NCI-H446 treated with DMSO at 0.1 percent for 48 hours (cell line): ENCODE measurements at regions not wholly inside any gene's neighbourhood (a gene's known extent, or its start where the extent isn't known, plus 50 kb on each side); places are given as distances from the start of the nearest gene placed in this dataset.

Source experiments
- DNase-seq: peaks from one replicate; lab custom pipeline; 2025; lab: John Stamatoyannopoulos, UW

- DNase-seq: no peak
Measured at GRCh38 chr6:47151232-47151898, 109.2 kb upstream of the ADGRF1 start.

DNA sequence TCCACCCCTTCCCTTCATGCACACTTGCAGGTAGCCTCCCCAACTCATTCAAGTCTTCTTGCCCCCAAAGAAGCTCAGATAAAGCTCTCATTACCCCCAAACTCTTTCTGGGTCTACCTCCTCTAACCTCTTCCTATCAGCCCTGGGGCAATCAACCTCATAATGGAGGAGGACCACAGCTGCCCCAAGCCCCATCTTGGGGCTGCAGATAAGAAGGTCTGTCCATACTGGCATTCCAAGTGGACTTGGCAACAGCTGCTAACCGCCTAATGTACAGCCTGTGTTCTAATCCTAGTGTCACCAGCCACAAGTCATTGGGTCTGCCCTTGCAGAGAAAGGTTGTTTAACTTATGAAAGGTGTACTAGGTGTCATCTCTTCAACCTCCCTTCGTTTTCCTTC is 107.4 kb upstream of the ADGRF1 start:
- DNase-seq: no peak

DNA sequence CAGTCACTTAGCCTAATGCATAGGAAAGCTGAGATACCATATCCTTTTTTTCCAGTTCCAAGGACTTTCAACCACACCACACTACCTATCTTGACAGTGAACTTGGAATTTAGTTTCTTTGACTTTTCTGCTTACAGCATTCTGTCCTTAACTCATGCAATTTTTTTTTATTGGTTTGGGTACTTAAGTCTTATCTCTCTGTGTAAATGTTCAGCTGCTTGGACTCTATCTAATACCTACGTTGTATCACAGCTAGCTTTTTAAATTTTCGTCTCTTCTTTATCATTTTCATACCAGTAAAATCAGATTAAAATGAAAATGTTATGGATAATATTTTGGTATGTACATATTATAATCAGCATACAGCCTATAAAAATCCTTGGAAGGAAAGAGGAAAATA is 106.9 kb upstream of the ADGRF1 start:
- DNase-seq: no peak

- no peak for DNase-seq
Measured at GRCh38 chr6:47147836-47148344, 105.8 kb upstream of the ADGRF1 start.

GRCh38 chr6:47147175-47147727 is 105.1 kb upstream of the ADGRF1 start:
- no peak for DNase-seq

DNA sequence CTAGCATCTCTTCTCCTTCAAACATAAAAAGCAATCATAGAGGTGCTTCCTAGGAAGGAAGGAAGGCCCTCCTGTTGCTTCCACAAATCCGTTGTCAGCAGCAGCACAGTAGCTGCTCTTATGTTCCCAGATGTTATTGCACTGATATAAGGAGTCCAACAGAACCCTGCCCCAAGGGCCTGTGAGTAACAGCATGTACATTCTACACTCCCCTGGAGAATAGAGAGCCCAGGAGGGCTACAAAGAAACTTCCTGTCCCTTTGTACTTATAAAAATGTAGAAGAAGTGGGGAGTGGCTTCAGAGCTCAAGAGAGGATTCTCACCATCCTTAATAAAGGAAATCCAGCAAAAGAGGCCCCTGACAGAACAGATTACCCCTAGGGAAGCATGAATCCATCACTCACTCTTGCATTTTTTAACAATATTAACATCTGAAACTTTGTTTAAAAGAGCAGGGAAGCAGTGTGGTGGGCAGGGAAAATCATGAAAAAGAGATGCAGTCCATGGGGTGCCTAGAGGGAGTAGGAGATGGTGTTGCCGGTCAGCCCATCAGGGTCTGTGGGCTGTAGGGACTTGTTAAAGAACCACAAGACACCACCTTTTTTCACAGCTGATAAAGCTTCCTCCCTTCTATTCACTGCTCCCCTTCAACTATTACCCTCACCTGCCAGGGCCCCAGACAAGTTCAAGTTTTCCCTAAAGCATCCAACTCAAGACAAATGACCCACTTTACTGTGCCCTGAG is 104.5 kb upstream of the ADGRF1 start:
- DNase-seq: no peak

GRCh38 chr6:47145212-47145611 is 103.1 kb upstream of the ADGRF1 start:
- DNase-seq: no peak

DNA sequence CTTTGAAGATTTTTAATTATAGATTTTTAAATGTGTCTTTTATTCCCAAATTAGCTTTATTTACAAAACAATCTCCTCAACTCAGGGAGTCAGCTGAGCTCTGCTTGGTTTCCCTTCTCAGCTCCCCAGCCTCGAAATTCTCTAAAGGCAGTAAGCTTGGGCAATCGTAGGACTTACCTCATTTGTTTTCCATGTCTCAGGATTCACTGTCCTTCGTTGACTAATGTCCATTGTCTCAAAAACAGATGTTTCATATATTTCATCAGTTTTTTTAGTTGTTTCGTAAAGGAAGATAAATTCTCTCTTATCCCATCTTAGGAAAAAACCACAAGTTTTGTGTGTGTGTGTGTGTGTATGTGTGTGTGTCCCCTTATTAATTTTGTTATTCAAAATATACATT is 102.2 kb upstream of the ADGRF1 start:
- no peak for DNase-seq

DNA sequence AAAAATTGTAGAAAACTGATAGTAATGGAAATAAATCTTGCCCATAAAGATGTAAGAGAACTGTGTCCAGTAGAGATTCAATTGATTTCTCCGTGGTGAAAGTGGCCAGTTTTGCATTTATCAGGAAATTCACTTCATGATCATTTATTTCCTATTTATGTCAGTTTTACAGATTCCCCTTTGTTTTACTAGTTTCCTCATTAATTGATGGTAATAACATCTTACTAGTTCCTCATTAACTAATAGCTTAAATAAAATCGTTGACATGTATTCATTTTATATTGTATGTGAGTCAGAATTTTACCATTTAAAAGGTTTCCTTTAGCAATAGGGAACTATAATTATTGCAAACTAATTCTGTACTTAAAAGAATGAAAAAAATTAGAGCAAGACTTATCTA is 99.8 kb upstream of the ADGRF1 start:
- DNase-seq: no peak

- no peak for DNase-seq
Measured at GRCh38 chr6:47141171-47141570, 99.0 kb upstream of the ADGRF1 start.

GRCh38 chr6:47138046-47138445 is 95.9 kb upstream of the ADGRF1 start:
- DNase-seq: no peak

GRCh38 chr6:47137073-47137472 is 94.9 kb upstream of the ADGRF1 start:
- no peak for DNase-seq

DNA sequence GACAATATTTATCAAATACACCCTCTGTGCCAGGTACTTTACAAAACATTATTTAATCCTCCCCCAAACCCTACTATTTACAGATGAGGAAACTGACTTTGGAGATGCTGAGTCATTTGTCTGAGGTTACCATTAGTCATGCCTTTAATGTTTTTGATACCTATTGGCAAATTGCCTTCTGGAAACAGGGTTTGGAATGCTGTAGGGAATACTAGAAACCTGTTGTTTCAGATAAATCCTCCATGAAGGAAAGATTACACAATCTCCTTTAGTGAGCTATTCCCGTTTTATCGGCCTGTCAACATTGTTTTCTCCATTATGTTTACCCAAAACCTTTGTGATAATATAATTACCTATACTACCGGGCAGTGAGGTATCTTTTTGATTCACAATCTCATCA is 93.6 kb upstream of the ADGRF1 start:
- no peak for DNase-seq

- DNase-seq: no peak
Measured at GRCh38 chr6:47134476-47135189, 92.5 kb upstream of the ADGRF1 start.

DNA sequence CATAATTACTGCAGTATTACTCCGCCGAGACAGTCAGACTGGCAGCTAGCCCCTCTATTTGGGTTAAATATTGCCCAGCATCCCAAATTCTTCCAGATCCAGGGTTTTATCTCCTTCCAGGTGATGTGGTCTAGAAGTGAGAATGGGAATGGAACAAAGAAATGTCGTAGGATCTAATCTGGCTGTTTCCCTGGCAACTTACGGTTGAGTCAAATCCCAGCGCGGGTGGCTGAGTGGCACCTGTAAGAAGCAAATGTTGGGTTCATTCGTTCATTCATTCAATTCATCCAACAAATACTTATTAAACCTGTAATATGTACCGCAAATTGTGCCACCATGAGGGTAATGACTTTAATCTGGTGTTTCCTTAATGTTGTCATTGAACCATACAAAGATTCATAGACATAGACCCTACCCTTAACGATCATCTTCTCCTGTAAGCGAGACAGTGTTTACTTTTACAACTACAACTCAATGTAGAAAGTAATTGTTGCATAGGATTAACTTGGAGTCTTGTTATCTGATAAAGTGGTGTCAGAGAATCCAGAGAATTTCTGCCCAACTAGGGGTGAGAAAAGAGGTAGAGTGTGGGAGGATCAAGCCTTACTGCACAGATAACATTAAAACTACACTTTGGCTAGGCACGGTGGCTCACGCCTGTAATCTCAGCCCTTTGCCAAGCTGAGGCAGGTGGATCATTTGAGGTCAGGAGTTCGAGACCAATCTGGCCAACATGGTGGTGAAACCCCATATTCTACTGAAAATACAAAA is 91.3 kb upstream of the ADGRF1 start:
- no peak for DNase-seq

DNA sequence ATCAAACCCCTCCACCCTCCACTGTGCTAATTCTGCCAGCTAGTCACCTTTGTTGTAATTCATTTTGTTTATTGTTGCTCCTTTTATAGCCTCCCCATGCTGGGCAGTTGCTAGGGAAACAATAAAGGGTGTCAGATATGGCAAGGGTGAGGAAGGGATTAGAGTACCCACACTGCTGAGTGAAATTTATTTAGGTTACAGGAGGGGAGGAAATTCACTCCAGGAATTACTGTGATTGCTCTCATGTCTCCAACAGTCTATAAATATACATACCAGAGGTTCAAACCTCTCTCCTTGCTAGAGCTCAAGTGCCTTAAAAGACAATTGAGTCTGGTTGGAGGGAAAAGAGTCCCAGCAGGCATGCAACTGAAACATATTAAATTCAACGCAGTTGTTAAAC is 90.6 kb upstream of the ADGRF1 start:
- no peak for DNase-seq

DNA sequence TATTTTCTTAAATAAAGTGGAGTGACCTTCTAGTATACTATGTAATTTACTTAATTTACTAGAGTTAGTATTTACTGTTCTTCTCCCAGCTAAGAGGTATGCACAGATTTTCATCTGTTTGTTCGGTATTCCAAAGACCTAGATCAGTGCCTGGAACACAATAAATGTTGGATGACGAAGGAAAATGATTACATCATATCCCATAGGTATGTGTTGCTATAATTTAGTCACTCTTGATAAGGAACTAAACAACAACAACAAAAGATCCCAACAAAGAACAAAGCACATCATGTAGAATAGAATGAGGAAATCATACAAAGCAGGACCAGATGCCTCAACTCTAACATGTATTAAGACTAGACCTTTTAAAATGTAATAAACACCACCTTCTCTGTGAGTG is 89.6 kb upstream of the ADGRF1 start:
- DNase-seq: no peak

- no peak for DNase-seq
Measured at GRCh38 chr6:47130086-47130485, 88.0 kb upstream of the ADGRF1 start.

GRCh38 chr6:47129129-47129528 is 87.0 kb upstream of the ADGRF1 start:
- no peak for DNase-seq

GRCh38 chr6:47126647-47127391 is 84.7 kb upstream of the ADGRF1 start:
- no peak for DNase-seq

DNA sequence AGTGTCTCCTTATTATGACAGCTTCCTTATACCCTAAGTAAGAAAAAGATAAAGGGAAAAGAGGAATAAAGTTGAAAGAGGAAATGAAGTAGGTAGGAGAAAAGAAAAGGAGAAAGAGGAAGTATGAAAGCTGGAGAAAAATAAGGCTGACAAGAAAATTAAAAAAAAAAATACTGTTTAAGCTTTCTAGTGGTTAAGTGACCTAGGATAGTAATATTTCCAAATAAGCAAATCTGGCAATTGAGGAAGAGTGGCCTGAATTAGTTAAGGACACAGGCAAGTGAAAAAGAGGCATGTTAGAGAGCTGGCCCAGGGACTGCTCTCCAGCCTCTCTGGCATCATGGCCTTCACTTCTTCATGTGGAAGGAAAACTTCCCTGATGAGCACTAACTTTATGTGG is 76.5 kb upstream of the ADGRF1 start:
- no peak for DNase-seq
